Activated CD4-positive, alpha-beta T cell treated with anti-CD3 and anti-CD28 coated beads, Interleukin-10, Interleukin-2, amounts not matched to agents 100 ng/mL and 50 ng/mL, durations not matched to agents 16 hours and 8 hours (primary cell): ENCODE measurements at regions not wholly inside any gene's neighbourhood (a gene's known extent, or its start where the extent isn't known, plus 50 kb on each side); places are given as distances from the start of the nearest gene placed in this dataset.
A peak's percentile ranks its signal among the peaks of the same experiment; 100 is the strongest.
"Not testable (repeated sequence)": the region's sequence is repeated elsewhere in the genome, so short reads cannot be mapped to it uniquely, and the experiment has no call there.

Experiments used
- DNase-seq: peaks from one replicate; pipeline ENCODE4 v3.0.0-alpha.2; 2020

- DNase-seq, result no peak
Observed at GRCh38 chr1:31485166-31485565, 72.2 kb downstream of the SERINC2 start.

- peak; percentile 34 for DNase-seq
Observed at GRCh38 chr1:31487143-31487542, 74.1 kb downstream of the SERINC2 start.

- DNase-seq, result no peak
Observed at GRCh38 chr1:31487721-31488293, 74.8 kb downstream of the SERINC2 start.

GRCh38 chr1:31488528-31488927 is 75.5 kb downstream of the SERINC2 start:
- DNase-seq, result no peak

- not testable (repeated sequence) for DNase-seq
Observed at GRCh38 chr1:31489575-31489974, 76.6 kb downstream of the SERINC2 start.

- DNase-seq, result not testable (repeated sequence)
Observed at GRCh38 chr1:31490596-31490995, 77.6 kb downstream of the SERINC2 start.

- not testable (repeated sequence) for DNase-seq
Observed at GRCh38 chr1:31495351-31495750, 81.0 kb upstream of the TINAGL1 start.

GRCh38 chr1:31495770-31496169 is 80.5 kb upstream of the TINAGL1 start:
- not testable (repeated sequence) for DNase-seq

GRCh38 chr1:31497601-31498000 is 78.7 kb upstream of the TINAGL1 start:
- DNase-seq, result no peak

- no peak for DNase-seq
Observed at GRCh38 chr1:31498376-31499040, 77.8 kb upstream of the TINAGL1 start.

GRCh38 chr1:31501505-31501904 is 74.8 kb upstream of the TINAGL1 start:
- DNase-seq, result no peak

- DNase-seq, result no peak
Observed at GRCh38 chr1:31502253-31502652, 74.1 kb upstream of the TINAGL1 start.

GRCh38 chr1:31502926-31503511 is 73.3 kb upstream of the TINAGL1 start:
- no peak for DNase-seq

- no peak for DNase-seq
Observed at GRCh38 chr1:31503570-31503969, 72.7 kb upstream of the TINAGL1 start.

- no peak for DNase-seq
Observed at GRCh38 chr1:31504001-31504400, 72.3 kb upstream of the TINAGL1 start.

- DNase-seq, result peak; percentile 65
Observed at GRCh38 chr1:31505911-31506497, 70.3 kb upstream of the TINAGL1 start.

GRCh38 chr1:31507221-31507620 is 69.1 kb upstream of the TINAGL1 start:
- DNase-seq, result no peak

GRCh38 chr1:31507676-31508530 is 68.4 kb upstream of the TINAGL1 start:
- no peak for DNase-seq

GRCh38 chr1:31509124-31510072 is 66.9 kb upstream of the TINAGL1 start:
- no peak for DNase-seq

- no peak for DNase-seq
Observed at GRCh38 chr1:31510304-31510703, 66.0 kb upstream of the TINAGL1 start.

- DNase-seq, result no peak
Observed at GRCh38 chr1:31510853-31511789, 65.2 kb upstream of the TINAGL1 start.
